Stimulated activated CD8-positive, alpha-beta memory T cell treated with anti-CD3 and anti-CD28 coated beads, Interleukin-7, amount 100 ng/mL, for 48 hours (primary cell): ENCODE measurements at regions not wholly inside any gene's neighbourhood (a gene's known extent, or its start where the extent isn't known, plus 50 kb on each side); places are given as distances from the start of the nearest gene placed in this dataset.

Source experiments
- DNase-seq, 2 donors: peaks; one replicate each; pipeline ENCODE4 v3.0.0-alpha.2; 2020; ENCODE audit warnings: low read depth in 1 of 2; ENCODE audit errors: extremely low read depth in 1 of 2

DNA sequence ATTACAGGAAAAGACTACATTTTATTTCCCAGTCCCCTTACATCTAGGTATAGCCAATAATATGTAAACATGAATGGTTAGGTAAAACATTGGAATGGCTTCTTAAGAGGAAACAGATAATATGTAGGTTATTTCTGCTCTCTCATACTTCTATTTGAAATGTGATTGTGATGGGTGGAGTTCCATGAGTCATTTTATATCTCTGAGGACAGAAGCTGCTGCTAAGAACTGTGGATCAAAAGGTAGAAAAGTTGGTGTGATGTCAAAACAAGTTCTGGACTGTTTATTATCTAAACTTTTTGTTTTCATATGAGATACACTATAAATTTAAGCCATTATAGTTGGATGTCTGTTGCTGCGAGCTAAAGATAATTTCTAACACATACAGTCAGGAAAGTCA lies 799.4 kb upstream of the TENM4 start:
- no peak for DNase-seq

DNA sequence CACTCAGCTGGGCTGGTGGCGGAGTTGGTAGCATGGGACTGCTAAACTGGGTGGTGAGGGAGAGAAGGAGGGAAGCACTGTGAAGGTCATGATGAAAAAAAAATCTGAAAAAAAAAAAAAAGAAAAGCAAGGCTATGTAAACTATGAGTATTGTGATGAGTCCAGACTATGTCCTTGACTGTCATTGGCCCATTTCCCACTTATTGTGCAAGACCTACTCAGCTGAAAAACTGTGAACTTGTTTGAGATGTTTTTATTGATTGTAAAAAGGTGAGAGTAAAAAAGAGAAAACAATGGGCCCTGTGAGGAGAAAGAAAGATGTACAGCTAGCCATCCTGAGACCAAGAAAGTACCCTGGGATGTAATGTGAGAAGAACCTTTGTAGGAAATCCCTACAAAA lies 798.4 kb upstream of the TENM4 start:
- DNase-seq: no peak

DNA sequence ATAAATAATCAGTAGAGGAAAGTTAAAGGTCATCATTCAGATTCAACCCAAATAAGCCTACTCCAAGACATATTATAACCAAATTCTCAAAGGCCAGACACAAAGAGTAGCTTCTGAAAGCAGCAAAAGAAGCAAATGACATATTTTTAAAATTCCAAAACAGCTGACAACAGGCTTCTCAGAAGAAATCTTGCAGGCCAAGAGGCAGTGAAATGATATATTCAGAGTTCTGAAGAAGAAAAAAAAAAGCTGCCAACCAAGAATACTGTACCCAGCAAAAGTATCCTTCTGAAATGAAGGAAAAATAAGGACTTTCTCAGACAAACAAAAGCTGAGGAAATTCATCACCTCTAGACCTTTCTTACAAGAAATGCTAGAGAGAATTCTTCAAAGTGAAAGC lies 787.1 kb upstream of the TENM4 start:
- no peak for DNase-seq

DNA sequence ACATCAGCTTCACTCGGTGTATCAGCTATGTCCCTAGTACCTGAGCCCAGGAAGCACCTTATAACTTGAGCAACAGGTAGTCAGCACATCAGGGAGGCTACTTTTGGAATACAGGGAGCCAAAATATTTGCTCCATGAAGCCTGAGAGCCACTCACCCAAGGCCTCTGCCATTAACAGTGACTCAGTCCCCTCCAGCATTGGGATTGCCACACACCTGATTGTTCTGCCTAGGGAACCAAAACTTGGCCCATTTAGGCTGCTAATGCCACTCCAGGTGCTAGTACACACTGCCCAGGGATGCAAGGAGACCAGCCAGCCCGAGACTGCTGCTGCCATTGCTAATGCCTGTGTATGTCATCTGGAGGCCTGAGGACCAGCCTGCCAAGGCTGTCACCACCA lies 773.6 kb upstream of the TENM4 start:
- no peak for DNase-seq

DNA sequence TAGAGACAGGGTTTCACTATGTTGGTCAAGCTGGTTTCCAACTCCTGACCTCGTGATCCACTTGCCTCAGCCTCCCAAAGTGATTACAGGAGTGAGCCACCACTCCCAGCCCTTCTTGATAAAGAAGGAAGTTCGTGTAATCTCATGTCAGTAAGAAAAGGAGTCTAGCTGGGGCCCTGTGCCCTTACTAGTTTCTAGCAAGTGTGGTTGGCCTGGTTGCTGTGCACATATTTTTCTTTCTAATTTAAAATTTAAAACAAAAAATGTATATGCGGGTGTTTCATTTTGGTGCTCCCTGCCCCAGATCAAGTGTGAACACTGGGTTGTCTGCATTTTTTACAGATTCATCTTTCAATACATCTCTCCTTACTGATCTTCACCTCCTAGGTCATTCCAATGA lies 770.8 kb upstream of the TENM4 start:
- no peak for DNase-seq

DNA sequence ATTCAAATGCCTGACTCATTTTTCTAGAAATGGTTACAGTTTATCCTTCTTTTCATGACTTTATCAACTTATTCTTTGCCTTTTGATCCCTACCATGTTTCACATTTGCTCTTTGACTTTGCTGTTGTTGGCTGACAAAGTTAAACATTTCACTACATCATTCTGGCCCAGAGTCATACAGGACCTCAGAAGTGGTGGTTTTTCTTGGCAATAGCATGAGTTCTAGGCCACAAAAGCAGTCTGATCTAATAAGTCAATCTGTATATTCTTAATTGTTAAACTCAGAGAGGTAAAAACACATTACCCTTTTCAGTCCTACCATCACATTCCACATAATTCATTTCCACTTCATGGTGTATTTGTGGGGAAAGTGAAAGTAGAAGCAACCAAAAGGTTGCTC lies 763.2 kb upstream of the TENM4 start:
- DNase-seq: no peak

DNA sequence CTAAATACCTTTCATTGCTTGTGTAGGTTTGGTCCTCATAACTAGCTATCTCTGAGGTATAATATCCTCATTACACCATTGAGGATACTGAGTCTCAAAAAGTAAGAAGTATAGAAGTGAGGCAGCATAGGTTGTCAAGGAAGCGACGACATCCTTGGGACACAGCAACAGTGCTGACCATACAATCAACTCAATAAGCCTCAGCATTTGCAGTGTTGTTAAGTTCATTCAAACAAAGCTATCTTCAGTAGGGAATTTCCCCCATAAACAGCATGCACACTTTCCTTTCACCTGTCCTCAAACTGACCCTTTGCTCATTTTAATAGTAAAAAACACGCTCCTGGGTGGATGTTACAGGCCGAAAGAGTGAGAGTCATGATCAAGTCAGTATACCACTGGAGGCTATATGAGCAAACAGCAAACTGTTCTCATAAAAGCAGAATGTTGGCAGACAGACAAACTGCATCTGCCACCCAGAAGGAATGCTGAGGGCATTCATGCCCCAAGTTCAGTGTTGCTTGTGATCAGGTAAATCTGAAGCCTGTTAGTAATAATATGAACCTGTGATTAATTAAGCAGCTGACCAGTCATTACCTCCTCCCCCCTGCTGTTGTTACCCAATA lies 756.2 kb upstream of the TENM4 start:
- DNase-seq: no peak

DNA sequence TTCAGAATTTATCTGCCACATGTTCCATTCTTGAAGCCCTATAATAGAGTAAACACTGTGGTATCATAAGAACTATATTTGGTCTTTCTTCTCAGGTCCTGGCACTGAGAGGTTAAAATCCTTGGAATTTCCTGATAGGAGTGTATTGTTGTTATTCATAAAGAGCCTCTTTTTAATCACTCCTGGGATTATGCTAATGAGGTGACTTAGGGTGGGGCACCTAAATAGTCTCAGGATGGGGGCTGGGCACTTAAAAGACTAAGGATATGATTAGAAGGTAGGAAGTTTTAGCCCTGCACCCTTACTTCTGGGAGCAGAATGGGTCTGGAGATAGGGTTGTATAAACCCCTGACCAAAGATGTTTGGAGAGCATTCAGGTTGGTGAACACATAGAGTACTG lies 755.2 kb upstream of the TENM4 start:
- DNase-seq: no peak

DNA sequence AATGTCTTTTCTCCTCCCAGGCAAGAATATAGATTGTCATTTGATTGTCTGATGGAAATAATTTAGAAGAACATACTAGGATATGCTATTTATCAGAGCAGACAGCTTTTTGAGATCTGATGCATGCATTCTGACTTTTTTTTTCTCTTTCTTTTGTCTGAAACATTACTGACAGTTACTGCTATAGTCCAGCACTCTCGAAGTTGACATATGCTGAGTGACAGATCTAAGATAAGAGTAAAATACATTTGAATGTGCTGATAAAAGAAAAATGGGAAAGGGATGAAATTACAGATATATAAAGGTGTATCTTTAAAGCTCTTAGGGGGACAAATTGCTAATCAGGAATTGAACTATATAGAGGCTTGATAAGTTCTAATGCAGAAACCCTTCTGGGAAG lies 753.8 kb upstream of the TENM4 start:
- DNase-seq: no peak

DNA sequence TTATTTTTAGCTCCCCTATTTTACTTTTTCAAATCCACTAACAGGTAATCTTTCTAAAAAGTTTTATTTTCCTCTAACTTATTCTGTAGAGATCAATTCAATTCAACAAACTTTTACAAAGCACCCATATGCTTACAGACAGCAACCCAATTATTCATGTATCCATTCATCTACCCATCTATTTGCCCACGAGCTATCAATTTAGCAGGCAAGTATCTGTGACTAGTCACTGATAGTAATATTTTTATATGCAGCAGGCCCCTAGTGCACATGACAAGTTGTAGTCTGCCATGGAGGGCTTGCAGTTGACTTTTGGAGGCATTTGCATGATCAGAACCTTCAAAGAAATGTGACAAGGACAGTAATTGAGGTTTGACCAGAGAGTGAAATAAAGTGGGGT lies 753.2 kb upstream of the TENM4 start:
- no peak for DNase-seq

DNA sequence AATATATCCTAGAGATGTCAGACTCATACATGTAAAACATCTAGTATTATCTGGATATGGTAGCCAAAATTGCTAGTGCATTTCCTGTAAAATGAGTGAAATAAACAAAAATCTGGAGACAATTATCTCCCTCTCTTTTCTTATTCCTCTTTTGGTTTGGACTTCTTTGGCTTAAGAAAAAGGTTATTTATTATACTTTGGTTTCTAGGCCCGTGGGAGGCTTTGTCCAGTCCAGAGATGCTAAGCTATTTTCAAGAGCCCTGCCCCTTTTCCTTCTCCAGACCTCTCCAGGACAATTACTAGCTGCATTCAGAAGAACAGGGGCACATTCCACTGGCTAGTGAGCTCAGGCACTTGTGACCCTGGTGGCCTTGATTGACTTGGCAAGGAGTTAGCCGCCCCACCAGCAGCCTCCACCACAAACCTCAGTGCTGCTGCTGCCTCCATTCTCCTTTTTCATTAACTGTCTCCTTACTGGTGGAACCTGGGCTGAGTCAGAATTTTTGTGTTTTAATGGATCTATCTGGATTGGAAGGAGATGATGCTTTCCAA lies 747.3 kb upstream of the TENM4 start:
- no peak for DNase-seq

DNA sequence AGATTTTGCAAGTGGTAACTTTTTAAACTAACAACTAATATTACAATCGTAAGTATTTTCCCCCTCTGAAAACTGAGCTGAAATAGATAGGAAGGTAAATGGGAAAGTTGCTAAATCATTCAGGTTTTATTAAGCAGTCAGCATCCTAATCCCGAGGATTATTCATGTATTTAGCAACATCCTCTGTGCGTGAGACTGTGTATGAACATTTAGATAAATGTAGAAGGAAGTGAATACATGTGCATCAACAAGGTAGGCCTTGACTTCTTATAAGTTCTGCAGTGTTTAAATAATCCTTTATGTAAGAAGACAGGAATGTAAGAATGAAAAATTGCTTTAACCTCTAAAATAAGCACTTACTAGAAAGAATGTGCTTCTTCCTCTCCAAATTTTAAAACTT lies 745.9 kb upstream of the TENM4 start:
- DNase-seq: no peak

DNA sequence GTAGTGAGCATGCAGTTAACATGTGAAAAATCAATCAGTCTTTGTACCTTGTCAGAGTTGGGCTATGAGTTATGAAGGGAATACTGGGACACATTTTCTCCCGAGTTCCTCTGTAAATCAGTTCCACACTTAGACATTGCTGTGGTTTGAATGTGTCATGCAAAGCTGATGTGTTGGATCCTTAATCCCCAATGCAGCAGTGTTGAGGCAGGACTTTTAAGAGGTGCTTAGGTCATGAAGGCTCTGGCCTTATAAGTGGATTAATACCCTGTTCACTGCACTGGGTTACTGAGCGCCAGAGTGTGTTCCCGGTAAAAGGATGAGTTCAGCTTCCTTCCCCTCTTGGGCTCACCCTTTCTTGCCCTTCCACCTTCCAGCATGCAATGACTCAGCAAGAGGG lies 742.1 kb upstream of the TENM4 start:
- DNase-seq: no peak

DNA sequence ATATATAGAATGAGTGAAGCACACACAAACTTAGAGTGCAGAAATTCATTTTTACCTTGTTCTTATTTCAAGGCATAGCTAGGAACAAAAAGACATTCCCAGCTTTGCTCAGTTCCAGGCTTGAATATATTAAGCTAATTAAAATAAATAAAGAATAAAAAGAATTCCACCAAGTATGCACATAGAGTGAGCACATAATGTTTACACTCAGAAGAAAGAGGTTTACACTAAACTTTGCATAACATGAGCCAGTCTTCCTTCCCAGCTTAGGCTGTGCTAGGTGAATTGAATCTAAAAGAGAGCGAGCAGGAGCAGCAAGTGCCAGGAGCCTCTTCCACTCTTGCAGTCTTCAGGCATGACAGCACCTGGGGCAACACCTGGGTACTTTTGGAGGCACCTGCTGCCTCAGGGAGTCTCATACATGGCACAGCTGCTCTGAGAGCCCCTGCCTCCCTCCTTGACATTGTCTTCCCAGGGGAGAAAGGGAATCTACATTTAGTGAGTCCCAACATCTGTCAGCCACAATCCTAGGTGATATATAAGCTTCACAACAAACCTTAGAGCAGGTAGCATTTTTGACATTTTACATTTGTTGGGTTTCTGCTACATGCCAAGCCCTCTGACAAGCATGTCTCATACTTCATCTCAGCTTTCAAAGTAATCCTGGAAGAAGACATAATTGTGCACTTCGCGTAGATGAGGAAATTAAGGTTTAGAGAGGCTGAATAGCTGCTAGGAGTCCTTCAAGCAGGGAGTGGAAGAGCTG lies 732.7 kb upstream of the TENM4 start:
- no peak for DNase-seq

DNA sequence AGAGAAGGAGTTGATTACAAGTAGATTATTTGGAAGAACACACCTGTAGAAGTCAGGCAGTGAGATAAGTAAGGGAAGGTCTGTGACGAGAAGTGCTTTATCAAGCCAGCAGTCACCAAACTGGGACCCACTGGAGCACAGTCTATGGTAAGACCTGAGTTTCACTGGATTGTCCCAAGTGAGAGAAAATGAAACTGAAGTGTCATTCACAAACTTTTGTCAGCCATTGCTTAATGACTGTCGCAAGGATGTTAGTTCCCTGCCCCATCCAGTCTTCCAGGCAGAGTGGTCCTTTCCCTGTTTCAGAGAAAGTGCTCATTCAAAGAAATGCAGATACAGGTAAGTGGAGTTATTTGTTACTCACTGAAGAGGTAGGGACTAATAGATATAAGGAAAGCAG lies 728.0 kb upstream of the TENM4 start:
- DNase-seq: no peak

DNA sequence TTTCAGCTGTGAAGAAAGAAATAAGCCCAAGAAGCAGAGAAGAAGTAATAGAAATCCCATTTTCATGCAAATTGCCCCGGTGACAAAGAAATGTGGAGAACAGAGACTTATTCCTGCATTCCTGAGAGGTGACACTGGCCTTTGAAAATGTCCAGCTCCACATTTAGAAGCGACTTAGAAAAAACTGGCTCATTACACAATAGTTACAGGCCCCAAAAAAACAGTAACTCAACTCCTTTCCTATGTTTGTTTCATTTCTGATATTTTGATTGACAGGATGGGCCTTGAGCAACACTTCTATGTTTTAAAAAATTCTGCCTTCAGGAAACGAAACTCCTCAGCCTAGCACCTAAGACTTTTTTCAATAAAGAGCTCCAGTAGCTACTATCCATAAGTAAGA lies 726.9 kb upstream of the TENM4 start:
- no peak for DNase-seq

DNA sequence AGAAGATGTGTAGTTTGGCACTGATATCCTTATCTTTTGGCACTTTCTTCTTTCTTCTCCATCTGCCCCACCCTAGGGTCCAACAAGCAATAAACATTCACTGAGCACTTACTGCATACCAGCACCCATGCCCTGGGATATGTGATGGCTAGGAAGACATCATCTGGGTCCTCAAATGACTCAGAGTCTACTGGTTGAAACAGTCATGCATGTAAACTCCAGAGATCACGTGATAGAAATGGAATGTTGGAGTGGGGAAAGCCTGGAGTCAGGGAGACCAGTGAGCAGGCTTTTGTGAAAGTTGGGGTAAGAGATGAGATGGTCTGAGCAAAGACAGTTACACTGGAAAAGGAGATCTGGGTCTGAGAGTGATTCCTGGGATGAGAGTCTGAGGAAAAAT lies 724.9 kb upstream of the TENM4 start:
- no peak for DNase-seq

DNA sequence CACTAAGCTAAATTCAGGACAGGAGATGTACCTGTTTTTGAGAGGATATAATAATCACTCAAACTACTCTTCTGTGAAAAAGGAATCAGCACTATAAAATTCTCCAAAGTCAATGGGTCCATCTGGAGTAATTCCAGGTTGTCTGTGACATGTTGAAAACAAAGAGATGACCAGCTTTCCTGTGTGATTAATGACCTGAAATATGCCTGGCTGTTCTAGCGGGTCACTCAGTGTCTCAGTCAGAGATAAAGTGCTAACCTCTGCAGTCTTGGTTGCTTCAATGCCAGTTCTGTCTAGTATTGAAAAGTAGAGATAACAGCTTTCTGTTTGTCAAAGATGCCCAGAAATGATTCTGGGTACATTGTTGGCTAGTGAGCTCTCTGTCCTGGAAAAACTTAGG lies 722.6 kb upstream of the TENM4 start:
- no peak for DNase-seq

DNA sequence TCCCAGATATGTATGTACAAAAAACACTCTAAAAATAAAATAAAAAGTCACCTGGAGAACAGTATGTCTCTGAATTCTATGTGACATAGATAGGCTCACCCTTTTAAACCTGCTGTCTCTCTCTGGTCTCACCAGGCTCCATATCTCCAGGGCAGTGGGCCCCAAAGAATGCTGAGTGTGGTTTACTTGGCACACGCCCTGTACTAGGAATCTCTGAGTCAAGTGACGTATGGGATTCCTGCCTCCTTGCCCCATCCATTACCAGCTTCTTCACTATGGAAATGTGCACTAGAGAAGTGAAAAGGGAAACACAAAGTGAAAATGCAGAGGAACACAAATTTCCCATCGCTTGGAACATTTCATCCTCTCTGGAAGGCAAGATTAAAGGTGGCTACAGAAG lies 722.2 kb upstream of the TENM4 start:
- DNase-seq: no peak

DNA sequence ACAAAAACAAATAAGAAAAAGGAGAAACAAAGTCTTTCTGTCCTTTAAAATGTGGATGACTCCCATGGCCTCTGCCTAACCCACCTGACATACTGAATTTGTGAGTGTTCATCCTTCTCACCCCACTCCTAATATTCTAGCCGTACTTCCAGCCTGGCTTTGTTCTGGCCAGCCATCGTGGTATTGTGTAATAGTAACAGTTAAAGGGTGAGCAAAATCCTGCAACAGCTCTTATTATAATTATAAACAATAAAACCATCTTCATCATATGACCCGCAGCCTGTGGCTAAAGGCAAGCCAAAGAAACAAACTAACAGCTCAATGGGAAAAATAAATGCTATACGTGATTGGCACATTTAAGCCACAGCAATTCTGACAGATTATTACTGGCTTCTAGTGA lies 721.6 kb upstream of the TENM4 start:
- no peak for DNase-seq

DNA sequence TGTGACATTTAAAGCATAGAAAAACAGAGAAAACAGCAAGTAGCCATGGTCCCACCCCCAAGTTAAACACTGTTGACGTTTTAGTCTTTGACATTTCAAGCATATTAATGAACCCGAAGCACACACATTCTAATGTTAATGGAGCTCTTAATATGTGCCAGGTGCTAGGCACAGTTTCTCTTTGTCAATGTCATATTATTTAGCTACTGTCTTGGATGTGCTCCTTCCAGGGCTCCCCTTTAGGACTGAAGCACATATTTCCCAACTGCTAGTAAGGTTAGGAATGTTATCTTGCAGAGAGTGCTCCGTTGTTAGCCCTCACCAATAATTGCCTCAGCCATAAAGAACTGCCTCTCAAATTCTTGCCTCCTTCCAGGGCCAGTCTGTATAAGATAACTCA lies 716.6 kb upstream of the TENM4 start:
- no peak for DNase-seq

DNA sequence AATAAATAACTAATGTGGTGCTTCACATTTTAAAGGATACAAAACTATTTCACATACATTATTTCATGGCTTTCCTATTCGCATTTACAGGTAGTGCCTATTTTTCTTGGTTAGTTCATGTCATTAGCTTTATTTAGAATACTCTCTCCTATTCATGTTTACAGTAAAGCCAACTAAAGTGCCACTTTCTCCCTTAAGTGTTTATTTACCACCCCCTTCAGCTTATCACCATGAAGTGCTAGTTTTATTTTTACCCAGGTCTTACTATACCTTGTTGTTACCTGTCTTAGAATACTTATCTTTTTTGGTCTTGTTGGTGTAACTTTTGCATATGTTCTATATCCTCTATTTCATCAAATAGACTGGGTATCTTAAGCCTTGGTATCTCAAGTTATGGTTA lies 715.2 kb upstream of the TENM4 start:
- DNase-seq: no peak
